Mesenchymal stem cell (in vitro differentiated cells and primary cell): ENCODE measurements at regions not wholly inside any gene's neighbourhood (a gene's known extent, or its start where the extent isn't known, plus 50 kb on each side); places are given as distances from the start of the nearest gene placed in this dataset.
"Not testable (repeated sequence)": the region's sequence is repeated elsewhere in the genome, so short reads cannot be mapped to it uniquely, and the experiment has no call there.

Experiments
- DNase-seq: peaks from one replicate; pipeline ENCODE4 v3.0.0-alpha.2; 2013
- H2AFZ ChIP-seq: one replicate; pipeline ENCODE4 v1.6.1; 2013; ENCODE audit warnings: low read depth, mild to moderate bottlenecking, control low read depth, inconsistent platforms, low read length, moderate library complexity
- H2AK5ac ChIP-seq: 2 replicates; pipeline ENCODE4 v1.6.1; 2013; ENCODE audit warnings: low read length, moderate library complexity, mild to moderate bottlenecking, inconsistent platforms; ENCODE audit not compliant: severe bottlenecking
- H2BK120ac ChIP-seq: one replicate; pipeline ENCODE4 v1.6.1; 2013; ENCODE audit warnings: low read depth, mild to moderate bottlenecking, inconsistent platforms, low read length, moderate library complexity
- H2BK12ac ChIP-seq, 2 experiments: one replicate each; pipeline ENCODE4 v1.6.1; 2013; ENCODE audit warnings: inconsistent platforms in 2 of 2, low read length in 2 of 2, mild to moderate bottlenecking in 2 of 2, moderate library complexity in 2 of 2, control low read depth in 1 of 2
- H2BK15ac ChIP-seq: one replicate; pipeline ENCODE4 v1.6.1; 2013; ENCODE audit warnings: mild to moderate bottlenecking, low read depth, inconsistent platforms; ENCODE audit not compliant: poor library complexity, severe bottlenecking
- H2BK5ac ChIP-seq: 2 replicates; pipeline ENCODE4 v1.6.1; 2013; ENCODE audit warnings: low read depth, mild to moderate bottlenecking, low read length, control low read depth, inconsistent platforms; ENCODE audit not compliant: poor library complexity, severe bottlenecking
- H3K14ac ChIP-seq, 2 experiments: one replicate each; pipeline ENCODE4 v1.6.1; 2013; ENCODE audit warnings: inconsistent platforms in 2 of 2, low read length in 2 of 2, control low read depth in 1 of 2, mild to moderate bottlenecking in 1 of 2, moderate library complexity in 1 of 2
- H3K18ac ChIP-seq, 2 experiments: one replicate each; pipeline ENCODE4 v1.6.1; 2013; ENCODE audit warnings: inconsistent platforms in 2 of 2, low read length in 2 of 2, control low read depth in 1 of 2, low read depth in 1 of 2, mild to moderate bottlenecking in 1 of 2
- H3K23ac ChIP-seq, 2 experiments: one replicate each; pipeline ENCODE4 v1.6.1; 2013; ENCODE audit warnings: inconsistent platforms in 2 of 2, low read length in 2 of 2, mild to moderate bottlenecking in 2 of 2, moderate library complexity in 2 of 2, control low read depth in 1 of 2
- H3K27ac ChIP-seq: 2 replicates; pipeline ENCODE4 v1.5.1; 2013; ENCODE audit warnings: mild to moderate bottlenecking, moderate library complexity, low read length, control low read depth, inconsistent platforms; ENCODE audit not compliant: poor library complexity, severe bottlenecking
- H3K27me3 ChIP-seq, 2 experiments: 2 replicates each; pipeline versions ENCODE4 v1.6.1 to v1.7.0; 2013; ENCODE audit warnings: low read length in 2 of 2, mild to moderate bottlenecking in 2 of 2, moderate library complexity in 2 of 2, control low read depth in 1 of 2, inconsistent platforms in 1 of 2; ENCODE audit not compliant: control insufficient read depth in 1 of 2, insufficient read depth in 1 of 2
- H3K36me3 ChIP-seq, 2 experiments: 2 replicates each; pipeline versions ENCODE4 v1.6.1 to v1.7.0; 2013; ENCODE audit warnings: low read length in 2 of 2, control low read depth in 1 of 2, inconsistent platforms in 1 of 2, low read depth in 1 of 2, mild to moderate bottlenecking in 1 of 2; ENCODE audit not compliant: insufficient read depth in 2 of 2, control insufficient read depth in 1 of 2
- H3K4ac ChIP-seq, 2 experiments: one replicate each; pipeline ENCODE4 v1.6.1; 2013; ENCODE audit warnings: inconsistent platforms in 2 of 2, low read length in 2 of 2, mild to moderate bottlenecking in 2 of 2, moderate library complexity in 2 of 2, control low read depth in 1 of 2, low read depth in 1 of 2
- H3K4me1 ChIP-seq: 2 replicates; pipeline ENCODE4 v1.6.1; 2013; ENCODE audit warnings: low read depth, low read length, control low read depth; ENCODE audit not compliant: control insufficient read depth, insufficient read depth
- H3K4me2 ChIP-seq: 2 replicates; pipeline ENCODE4 v1.6.1; 2013; ENCODE audit warnings: low read length, mild to moderate bottlenecking, inconsistent platforms; ENCODE audit not compliant: poor library complexity, severe bottlenecking
- H3K4me3 ChIP-seq, 2 experiments: 2 replicates each; pipeline versions ENCODE4 v1.5.1 to v1.7.0; 2013; ENCODE audit warnings: low read length in 2 of 2, mild to moderate bottlenecking in 2 of 2, control low read depth in 1 of 2, low read depth in 1 of 2; ENCODE audit not compliant: insufficient read depth in 1 of 2
- H3K79me1 ChIP-seq: replicated peaks from 2 replicates; pipeline ENCODE4 v1.6.1; 2013; ENCODE audit warnings: mild to moderate bottlenecking, control low read depth, low read length, inconsistent platforms; ENCODE audit not compliant: poor library complexity, severe bottlenecking
- H3K9ac ChIP-seq: 2 replicates; pipeline ENCODE4 v1.7.0; 2013; ENCODE audit warnings: mild to moderate bottlenecking, low read length, moderate library complexity
- H3K9me3 ChIP-seq: 2 replicates; pipeline ENCODE4 v1.7.0; 2013; ENCODE audit warnings: mild to moderate bottlenecking, low read length; ENCODE audit not compliant: control insufficient read depth
- H4K8ac ChIP-seq: one replicate; pipeline ENCODE4 v1.6.1; 2013; ENCODE audit warnings: inconsistent platforms, mild to moderate bottlenecking, low read length, moderate library complexity
- H4K91ac ChIP-seq: one replicate; pipeline ENCODE4 v1.6.1; 2013; ENCODE audit warnings: mild to moderate bottlenecking, low read length, inconsistent platforms
- WGBS: methylation state at CpG from one replicate; pipeline ENCODE4 v1.1.7; 2013; ENCODE audit warnings: mixed read lengths; 5-methylcytosine and 5-hydroxymethylcytosine counted together

GRCh38 chr4:62619971-62620370 is 1419.8 kb downstream of the ADGRL3 start:
- Histone ChIP-seq H3K36me3 (no peaks in the 10 kb centered on the region), H3K4me1 (no peaks in the 10 kb centered on the region), H4K8ac (no peak overlapping the region), H2BK12ac (no peak overlapping the region), H2BK120ac (no peak overlapping the region), H3K18ac (no peak overlapping the region), H3K9me3 (peaks cover 3% of the 10 kb centered on the region), H2BK15ac (no peak overlapping the region), H3K4me2 (no peak overlapping the region), H3K27ac (no peak overlapping the region), H3K23ac (no peak overlapping the region), H2AFZ (no peak overlapping the region), H2AK5ac (no peak overlapping the region), H3K4ac (no peak overlapping the region), H2BK5ac (no peak overlapping the region), H4K91ac (no peak overlapping the region), H3K79me1 (no peaks in the 10 kb centered on the region), H3K9ac (no peak overlapping the region), H3K27me3 (no peaks in the 10 kb centered on the region), H3K14ac (no peak overlapping the region), H3K4me3 (no peak overlapping the region)
- WGBS: 100% methylated on average over 2 of the region's 4 CpGs
- DNase-seq: no peak

GRCh38 chr4:62618042-62618441 is 1417.9 kb downstream of the ADGRL3 start:
- no peak overlapping the region for H4K91ac ChIP-seq
- no peak overlapping the region for H3K4ac ChIP-seq
- H2AFZ ChIP-seq: no peak overlapping the region
- no peak overlapping the region for H2BK120ac ChIP-seq
- H2BK12ac ChIP-seq: no peak overlapping the region
- H2BK15ac ChIP-seq: no peak overlapping the region
- no peaks in the 10 kb centered on the region for H3K4me1 ChIP-seq
- H3K9me3 ChIP-seq: peaks cover 3% of the 10 kb centered on the region
- no peak overlapping the region for H3K9ac ChIP-seq
- no peak overlapping the region for H2AK5ac ChIP-seq
- no peak overlapping the region for H3K4me2 ChIP-seq
- no peak overlapping the region for H2BK5ac ChIP-seq
- no peak overlapping the region for H3K27ac ChIP-seq
- no peak overlapping the region for H3K14ac ChIP-seq
- no peaks in the 10 kb centered on the region for H3K27me3 ChIP-seq
- no peak overlapping the region for H3K4me3 ChIP-seq
- H3K36me3 ChIP-seq: no peaks in the 10 kb centered on the region
- no peak overlapping the region for H4K8ac ChIP-seq
- no CpG with 5 or more reads among the region's 2 CpGs for WGBS
- no peak for DNase-seq
- no peak overlapping the region for H3K23ac ChIP-seq
- no peaks in the 10 kb centered on the region for H3K79me1 ChIP-seq
- H3K18ac ChIP-seq: no peak overlapping the region

GRCh38 chr4:62601737-62602136 is 1401.6 kb downstream of the ADGRL3 start:
- no peaks in the 10 kb centered on the region for H3K27me3 ChIP-seq
- H2BK15ac ChIP-seq: no peak overlapping the region
- H3K36me3 ChIP-seq: no peaks in the 10 kb centered on the region
- no peak overlapping the region for H2AK5ac ChIP-seq
- no peak overlapping the region for H3K4me2 ChIP-seq
- H3K4me1 ChIP-seq: no peaks in the 10 kb centered on the region
- H3K9ac ChIP-seq: no peak overlapping the region
- no peaks in the 10 kb centered on the region for H3K79me1 ChIP-seq
- H4K91ac ChIP-seq: no peak overlapping the region
- H2BK12ac ChIP-seq: no peak overlapping the region
- no CpG with 5 or more reads among the region's 1 CpG for WGBS
- no peak overlapping the region for H2BK120ac ChIP-seq
- no peak overlapping the region for H3K23ac ChIP-seq
- H3K4ac ChIP-seq: no peak overlapping the region
- H3K27ac ChIP-seq: no peak overlapping the region
- H4K8ac ChIP-seq: no peak overlapping the region
- no peaks in the 10 kb centered on the region for H3K9me3 ChIP-seq
- H3K14ac ChIP-seq: no peak overlapping the region
- no peak for DNase-seq
- H2BK5ac ChIP-seq: no peak overlapping the region
- H2AFZ ChIP-seq: no peak overlapping the region
- no peak overlapping the region for H3K18ac ChIP-seq
- H3K4me3 ChIP-seq: no peak overlapping the region

GRCh38 chr4:62595265-62595664 is 1395.1 kb downstream of the ADGRL3 start:
- H2AK5ac ChIP-seq, H3K23ac ChIP-seq, H3K4me1 ChIP-seq, H3K4me2 ChIP-seq, H4K8ac ChIP-seq, H2AFZ ChIP-seq, H3K9ac ChIP-seq, H3K79me1 ChIP-seq, H2BK120ac ChIP-seq, H4K91ac ChIP-seq, H3K14ac ChIP-seq, H3K27ac ChIP-seq, H3K9me3 ChIP-seq, H2BK15ac ChIP-seq, H3K36me3 ChIP-seq, H3K18ac ChIP-seq, H3K4me3 ChIP-seq, H3K27me3 ChIP-seq, H2BK12ac ChIP-seq, H2BK5ac ChIP-seq, H3K4ac ChIP-seq: not testable (repeated sequence)
- WGBS: 22% methylated on average over 10 of the region's 12 CpGs
- DNase-seq: peak; percentile 6
